Mammary epithelial cell (primary cell): ENCODE measurements at regions not wholly inside any gene's neighbourhood (a gene's known extent, or its start where the extent isn't known, plus 50 kb on each side); places are given as distances from the start of the nearest gene placed in this dataset.

Experiments used
- EZH2 ChIP-seq: IDR thresholded peaks from 2 replicates; pipeline ENCODE4 v1.6.1; 2012; ENCODE audit warnings: low read length, inconsistent platforms, borderline replicate concordance
- TF ChIP-seq, protein P1 (sequence below), 2 donors: IDR thresholded peaks in 1 of 2; conservative IDR thresholded peaks in 1 of 2; 2 replicates each; pipeline ENCODE4 v1.5.1; 2011 to 2012; ENCODE audit warnings: inconsistent platforms in 2 of 2, low read length in 2 of 2, mild to moderate bottlenecking in 2 of 2, control low read depth in 1 of 2, low read depth in 1 of 2; ENCODE audit not compliant: insufficient read depth in 1 of 2; ENCODE audit errors: extremely low read depth in 1 of 2

DNA sequence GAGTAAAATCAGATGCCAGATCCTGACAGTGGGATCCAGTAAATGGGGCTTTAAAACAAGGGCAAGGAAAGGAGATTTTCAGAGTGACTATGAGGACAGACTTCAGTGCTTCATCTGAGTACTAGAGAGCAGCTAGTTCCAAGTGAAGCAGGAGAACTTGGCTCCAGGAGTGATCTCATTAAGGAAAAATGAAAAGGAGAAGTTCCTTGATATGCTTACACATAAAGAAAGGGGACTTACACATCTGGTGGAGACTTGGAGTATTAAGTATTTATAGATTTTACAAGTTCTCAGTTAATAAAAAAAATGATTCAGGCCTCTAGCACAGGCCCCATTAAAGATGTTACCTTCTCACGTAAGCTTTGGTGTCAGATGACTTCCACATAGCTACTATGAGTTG lies 105.8 kb downstream of the ICOS start:
- TF ChIP-seq, protein P1, sequence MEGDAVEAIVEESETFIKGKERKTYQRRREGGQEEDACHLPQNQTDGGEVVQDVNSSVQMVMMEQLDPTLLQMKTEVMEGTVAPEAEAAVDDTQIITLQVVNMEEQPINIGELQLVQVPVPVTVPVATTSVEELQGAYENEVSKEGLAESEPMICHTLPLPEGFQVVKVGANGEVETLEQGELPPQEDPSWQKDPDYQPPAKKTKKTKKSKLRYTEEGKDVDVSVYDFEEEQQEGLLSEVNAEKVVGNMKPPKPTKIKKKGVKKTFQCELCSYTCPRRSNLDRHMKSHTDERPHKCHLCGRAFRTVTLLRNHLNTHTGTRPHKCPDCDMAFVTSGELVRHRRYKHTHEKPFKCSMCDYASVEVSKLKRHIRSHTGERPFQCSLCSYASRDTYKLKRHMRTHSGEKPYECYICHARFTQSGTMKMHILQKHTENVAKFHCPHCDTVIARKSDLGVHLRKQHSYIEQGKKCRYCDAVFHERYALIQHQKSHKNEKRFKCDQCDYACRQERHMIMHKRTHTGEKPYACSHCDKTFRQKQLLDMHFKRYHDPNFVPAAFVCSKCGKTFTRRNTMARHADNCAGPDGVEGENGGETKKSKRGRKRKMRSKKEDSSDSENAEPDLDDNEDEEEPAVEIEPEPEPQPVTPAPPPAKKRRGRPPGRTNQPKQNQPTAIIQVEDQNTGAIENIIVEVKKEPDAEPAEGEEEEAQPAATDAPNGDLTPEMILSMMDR (conservative IDR thresholded peaks at IDR 0.05 in 1 of 2, IDR thresholded peaks at IDR 0.05 in 1 of 2; ENCODE audit: extremely low read depth in 1 of 2, insufficient read depth in 1 of 2, low read depth in 1 of 2, low read length in 2 of 2): no peak
- no peak for TF ChIP-seq EZH2
